ENCODE measurements at regions not wholly inside any gene's neighbourhood (a gene's known extent, or its start where the extent isn't known, plus 50 kb on each side); places are given as distances from the start of the nearest gene placed in this dataset.

- H3K27me3 ChIP-seq (ENCODE audit: insufficient read depth): peaks cover 23% of the 10 kb centered on the region
- no peaks in the 10 kb centered on the region for H3K9me2 ChIP-seq
- H3K79me2 ChIP-seq (ENCODE audit: insufficient read depth): no peaks in the 10 kb centered on the region
- ChIA-PET CTCF (no interaction called here), POLR2A (no interaction called here)
- no peaks in the 10 kb centered on the region for H3F3A ChIP-seq (replicated peaks; ENCODE audit: insufficient read depth)
- no peak for TF ChIP-seq RCOR1 (IDR thresholded peaks at IDR 0.05; ENCODE audit: low read length)
- TF ChIP-seq FOXM1 (IDR thresholded peaks at IDR 0.05; ENCODE audit: low read depth): no peak
- TF ChIP-seq, protein P1, sequence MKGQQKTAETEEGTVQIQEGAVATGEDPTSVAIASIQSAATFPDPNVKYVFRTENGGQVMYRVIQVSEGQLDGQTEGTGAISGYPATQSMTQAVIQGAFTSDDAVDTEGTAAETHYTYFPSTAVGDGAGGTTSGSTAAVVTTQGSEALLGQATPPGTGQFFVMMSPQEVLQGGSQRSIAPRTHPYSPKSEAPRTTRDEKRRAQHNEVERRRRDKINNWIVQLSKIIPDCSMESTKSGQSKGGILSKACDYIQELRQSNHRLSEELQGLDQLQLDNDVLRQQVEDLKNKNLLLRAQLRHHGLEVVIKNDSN (IDR thresholded peaks at IDR 0.05; ENCODE audit: borderline replicate concordance, low read depth): no peak
- TF ChIP-seq, protein P2, sequence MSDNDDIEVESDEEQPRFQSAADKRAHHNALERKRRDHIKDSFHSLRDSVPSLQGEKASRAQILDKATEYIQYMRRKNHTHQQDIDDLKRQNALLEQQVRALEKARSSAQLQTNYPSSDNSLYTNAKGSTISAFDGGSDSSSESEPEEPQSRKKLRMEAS (IDR thresholded peaks at IDR 0.05; ENCODE audit: low read depth): no peak
- TF ChIP-seq RXRA (IDR thresholded peaks at IDR 0.05; ENCODE audit: borderline replicate concordance, low read depth): no peak
- TF ChIP-seq, protein P3, sequence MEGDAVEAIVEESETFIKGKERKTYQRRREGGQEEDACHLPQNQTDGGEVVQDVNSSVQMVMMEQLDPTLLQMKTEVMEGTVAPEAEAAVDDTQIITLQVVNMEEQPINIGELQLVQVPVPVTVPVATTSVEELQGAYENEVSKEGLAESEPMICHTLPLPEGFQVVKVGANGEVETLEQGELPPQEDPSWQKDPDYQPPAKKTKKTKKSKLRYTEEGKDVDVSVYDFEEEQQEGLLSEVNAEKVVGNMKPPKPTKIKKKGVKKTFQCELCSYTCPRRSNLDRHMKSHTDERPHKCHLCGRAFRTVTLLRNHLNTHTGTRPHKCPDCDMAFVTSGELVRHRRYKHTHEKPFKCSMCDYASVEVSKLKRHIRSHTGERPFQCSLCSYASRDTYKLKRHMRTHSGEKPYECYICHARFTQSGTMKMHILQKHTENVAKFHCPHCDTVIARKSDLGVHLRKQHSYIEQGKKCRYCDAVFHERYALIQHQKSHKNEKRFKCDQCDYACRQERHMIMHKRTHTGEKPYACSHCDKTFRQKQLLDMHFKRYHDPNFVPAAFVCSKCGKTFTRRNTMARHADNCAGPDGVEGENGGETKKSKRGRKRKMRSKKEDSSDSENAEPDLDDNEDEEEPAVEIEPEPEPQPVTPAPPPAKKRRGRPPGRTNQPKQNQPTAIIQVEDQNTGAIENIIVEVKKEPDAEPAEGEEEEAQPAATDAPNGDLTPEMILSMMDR (IDR thresholded peaks at IDR 0.05): no peak
- TF ChIP-seq SIN3A (IDR thresholded peaks at IDR 0.05; ENCODE audit: borderline replicate concordance, low read depth, low read length): no peak
- no peak for TF ChIP-seq CHD2 (IDR thresholded peaks at IDR 0.05; ENCODE audit: low read length, partially characterized antibody)
- WGBS (ENCODE audit: low lambda C conversion rate): 6% methylated on average over 18 of the region's 20 CpGs
- H3K4me3 ChIP-seq (ENCODE audit: low read depth in 2 of 2, low read length in 1 of 2): no peak overlapping the region
- no peaks in the 10 kb centered on the region for H3K36me3 ChIP-seq (replicated peaks in 1 of 2; ENCODE audit: control insufficient read depth in 1 of 2, insufficient read depth in 2 of 2, low read length in 1 of 2)
- H3K9ac ChIP-seq: no peak overlapping the region
- no peaks in the 10 kb centered on the region for H3K4me1 ChIP-seq (ENCODE audit: control insufficient read depth in 1 of 2, insufficient read depth in 2 of 2, low read depth in 1 of 2, low read length in 1 of 2)
- no peak overlapping the region for H3K27ac ChIP-seq (ENCODE audit: low read depth in 2 of 2, low read length in 1 of 2)
- DNase-seq: no peak
- H4K20me1 ChIP-seq (ENCODE audit: insufficient read depth): no peaks in the 10 kb centered on the region
- H3K9me3 ChIP-seq: no peaks in the 10 kb centered on the region
- H2AFZ ChIP-seq (ENCODE audit: low read depth): no peak overlapping the region
- H3K4me2 ChIP-seq: no peak overlapping the region
These were observed 149.6 kb downstream of the TEX29 start for GRCh38 chr13:111469916-111470506.

DNA sequence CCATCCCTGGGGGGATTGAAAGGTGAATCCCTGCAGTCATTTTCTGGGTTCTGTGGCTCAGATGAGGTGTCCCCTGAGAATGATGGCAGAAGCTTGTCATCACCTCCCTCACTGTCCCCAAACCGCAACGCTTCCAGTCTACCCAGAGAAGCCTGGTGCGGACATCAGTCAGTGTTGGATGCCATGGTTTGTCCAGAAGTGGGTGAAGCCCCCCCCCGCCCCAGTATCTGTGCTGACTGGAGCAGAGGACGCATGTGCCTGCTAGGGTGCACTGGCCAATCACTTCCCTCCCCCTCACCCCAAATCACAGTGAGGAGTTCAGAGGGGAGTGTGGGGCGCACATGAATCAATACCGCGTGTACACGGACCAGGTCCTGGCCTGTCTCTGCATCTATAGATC is 150.5 kb downstream of the TEX29 start:
- TF ChIP-seq POLR2AphosphoS5 (IDR thresholded peaks at IDR 0.05; ENCODE audit: low read depth, low read length) (no peak), YY1 (IDR thresholded peaks at IDR 0.05; ENCODE audit: low read depth) (no peak)
- TF ChIP-seq, protein P4, sequence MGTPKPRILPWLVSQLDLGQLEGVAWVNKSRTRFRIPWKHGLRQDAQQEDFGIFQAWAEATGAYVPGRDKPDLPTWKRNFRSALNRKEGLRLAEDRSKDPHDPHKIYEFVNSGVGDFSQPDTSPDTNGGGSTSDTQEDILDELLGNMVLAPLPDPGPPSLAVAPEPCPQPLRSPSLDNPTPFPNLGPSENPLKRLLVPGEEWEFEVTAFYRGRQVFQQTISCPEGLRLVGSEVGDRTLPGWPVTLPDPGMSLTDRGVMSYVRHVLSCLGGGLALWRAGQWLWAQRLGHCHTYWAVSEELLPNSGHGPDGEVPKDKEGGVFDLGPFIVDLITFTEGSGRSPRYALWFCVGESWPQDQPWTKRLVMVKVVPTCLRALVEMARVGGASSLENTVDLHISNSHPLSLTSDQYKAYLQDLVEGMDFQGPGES (IDR thresholded peaks at IDR 0.05; ENCODE audit: low read depth, low read length): no peak
- TF ChIP-seq, protein P2 (IDR thresholded peaks at IDR 0.05; ENCODE audit: low read depth): no peak
- ChIA-PET POLR2A (no interaction called here), CTCF (no interaction called here)
- Histone ChIP-seq H3K79me2 (ENCODE audit: insufficient read depth) (no peaks in the 10 kb centered on the region), H3K27ac (ENCODE audit: low read depth in 2 of 2, low read length in 1 of 2) (no peak overlapping the region), H3K4me1 (ENCODE audit: control insufficient read depth in 1 of 2, insufficient read depth in 2 of 2, low read depth in 1 of 2, low read length in 1 of 2) (no peaks in the 10 kb centered on the region), H4K20me1 (ENCODE audit: insufficient read depth) (no peaks in the 10 kb centered on the region), H3K4me3 (ENCODE audit: low read depth in 2 of 2, low read length in 1 of 2) (no peak overlapping the region), H3K9ac (no peak overlapping the region), H3K9me3 (no peaks in the 10 kb centered on the region), H3K36me3 (replicated peaks in 1 of 2; ENCODE audit: control insufficient read depth in 1 of 2, insufficient read depth in 2 of 2, low read length in 1 of 2) (no peaks in the 10 kb centered on the region), H3K4me2 (no peak overlapping the region), H3F3A (replicated peaks; ENCODE audit: insufficient read depth) (no peaks in the 10 kb centered on the region), H3K27me3 (ENCODE audit: insufficient read depth) (peaks cover 23% of the 10 kb centered on the region), H2AFZ (ENCODE audit: low read depth) (no peak overlapping the region), H3K9me2 (no peaks in the 10 kb centered on the region)
- 39% methylated on average over 7 of the region's 9 CpGs for WGBS (ENCODE audit: low lambda C conversion rate)
- no peak for DNase-seq

All from SK-N-SH (cell line).